ENCODE measurements at regions not wholly inside any gene's neighbourhood (a gene's known extent, or its start where the extent isn't known, plus 50 kb on each side); places are given as distances from the start of the nearest gene placed in this dataset.

DNA sequence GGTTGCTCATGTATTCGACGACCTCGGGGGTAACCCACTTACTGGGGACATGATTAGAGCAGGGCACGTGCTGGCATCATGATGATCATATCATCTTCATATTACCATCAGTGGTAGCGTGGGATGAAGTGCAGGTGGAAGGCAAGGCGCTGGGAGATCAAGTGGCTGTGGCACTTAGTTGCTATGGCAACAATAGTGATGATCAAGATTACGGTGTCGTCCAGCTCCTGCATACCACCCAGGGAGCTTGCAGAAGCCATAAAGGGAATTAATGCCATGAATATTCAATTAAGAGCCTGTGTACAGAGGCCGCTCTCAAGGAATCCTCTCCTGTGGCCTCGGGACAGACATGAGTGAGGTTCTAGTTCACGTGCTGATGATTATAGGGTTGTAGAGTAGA is 237.2 kb upstream of the COPS8 start:
- H3K4me3 ChIP-seq (ENCODE audit: low read length), result no peak overlapping the region
- Mint-ChIP-seq H3K27ac (no peak overlapping the region), H3K36me3 (ENCODE audit: low read depth) (no peaks in the 10 kb centered on the region), H3K9me3 (no peaks in the 10 kb centered on the region), H3K4me3 (no peak overlapping the region), H3K27me3 (peaks cover 6% of the 10 kb centered on the region), H3K4me1 (ENCODE audit: low read depth) (no peaks in the 10 kb centered on the region)
- ChIA-PET POLR2A (no interaction called here), CTCF (no interaction called here)
- TF ChIP-seq, protein P1, sequence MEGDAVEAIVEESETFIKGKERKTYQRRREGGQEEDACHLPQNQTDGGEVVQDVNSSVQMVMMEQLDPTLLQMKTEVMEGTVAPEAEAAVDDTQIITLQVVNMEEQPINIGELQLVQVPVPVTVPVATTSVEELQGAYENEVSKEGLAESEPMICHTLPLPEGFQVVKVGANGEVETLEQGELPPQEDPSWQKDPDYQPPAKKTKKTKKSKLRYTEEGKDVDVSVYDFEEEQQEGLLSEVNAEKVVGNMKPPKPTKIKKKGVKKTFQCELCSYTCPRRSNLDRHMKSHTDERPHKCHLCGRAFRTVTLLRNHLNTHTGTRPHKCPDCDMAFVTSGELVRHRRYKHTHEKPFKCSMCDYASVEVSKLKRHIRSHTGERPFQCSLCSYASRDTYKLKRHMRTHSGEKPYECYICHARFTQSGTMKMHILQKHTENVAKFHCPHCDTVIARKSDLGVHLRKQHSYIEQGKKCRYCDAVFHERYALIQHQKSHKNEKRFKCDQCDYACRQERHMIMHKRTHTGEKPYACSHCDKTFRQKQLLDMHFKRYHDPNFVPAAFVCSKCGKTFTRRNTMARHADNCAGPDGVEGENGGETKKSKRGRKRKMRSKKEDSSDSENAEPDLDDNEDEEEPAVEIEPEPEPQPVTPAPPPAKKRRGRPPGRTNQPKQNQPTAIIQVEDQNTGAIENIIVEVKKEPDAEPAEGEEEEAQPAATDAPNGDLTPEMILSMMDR (IDR thresholded peaks at IDR 0.05), result no peak
- H3K4me1 ChIP-seq (ENCODE audit: insufficient read depth, low read length), result no peaks in the 10 kb centered on the region
- H3K9me3 ChIP-seq (ENCODE audit: control insufficient read depth in 1 of 2, insufficient read depth in 1 of 2, low read length in 2 of 2), result peaks cover 0 to 10% of the 10 kb centered on the region in 2 experiments
- ATAC-seq (ENCODE audit: poor library complexity), result no peak
- intact Hi-C loops (cut with DNase I, micrococcal nuclease), result no loop called here
- no peak for DNase-seq
- H3K36me3 ChIP-seq (ENCODE audit: insufficient read depth, low read length), result no peaks in the 10 kb centered on the region
- H3K27me3 ChIP-seq (ENCODE audit: control insufficient read depth in 1 of 2, insufficient read depth in 2 of 2, low read length in 2 of 2), result no peaks in the 10 kb centered on the region
- no peak overlapping the region for H3K27ac ChIP-seq (ENCODE audit: low read depth in 1 of 2, low read length in 2 of 2)

DNA sequence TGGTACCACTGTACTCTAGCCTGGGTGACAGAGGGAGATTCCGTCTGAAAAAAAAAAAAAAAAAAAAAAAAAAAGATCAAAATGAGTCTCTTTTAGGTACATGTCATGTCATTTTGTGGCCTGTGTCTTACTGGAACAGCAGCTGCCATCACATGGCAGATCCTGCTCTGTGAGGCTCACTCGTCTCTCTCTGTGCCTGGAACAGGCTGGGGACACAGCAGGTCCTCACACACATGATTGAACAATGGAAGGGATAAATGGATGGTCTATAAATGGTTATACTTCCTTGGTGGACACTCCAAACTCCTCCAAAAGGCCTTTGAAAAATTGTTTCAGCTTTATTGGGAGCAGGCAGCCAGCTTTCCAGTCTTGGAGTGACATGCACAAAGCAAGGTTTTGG is 236.2 kb upstream of the COPS8 start:
- no peaks in the 10 kb centered on the region for H3K9me3 Mint-ChIP-seq
- no peak for ATAC-seq (ENCODE audit: poor library complexity)
- H3K9me3 ChIP-seq (ENCODE audit: control insufficient read depth in 1 of 2, insufficient read depth in 1 of 2, low read length in 2 of 2), result peaks cover 0 to 10% of the 10 kb centered on the region in 2 experiments
- no peak overlapping the region for H3K4me3 Mint-ChIP-seq
- ChIA-PET CTCF (interaction anchor here (0.6 kb wide), 1 partner anchor 326 kb away, joined by 3 read pairs; no protein-coding TSS in a partner anchor), POLR2A (no interaction called here)
- H3K27me3 Mint-ChIP-seq, result peaks cover 3% of the 10 kb centered on the region
- TF ChIP-seq, protein P1 (IDR thresholded peaks at IDR 0.05), result no peak
- no peak overlapping the region for H3K4me3 ChIP-seq (ENCODE audit: low read length)
- H3K36me3 Mint-ChIP-seq (ENCODE audit: low read depth), result no peaks in the 10 kb centered on the region
- intact Hi-C loops (cut with DNase I, micrococcal nuclease), result no loop called here
- H3K4me1 Mint-ChIP-seq (ENCODE audit: low read depth), result no peaks in the 10 kb centered on the region
- DNase-seq, result no peak
- no peak overlapping the region for H3K27ac Mint-ChIP-seq
- H3K27ac ChIP-seq (ENCODE audit: low read depth in 1 of 2, low read length in 2 of 2), result no peak overlapping the region
- no peaks in the 10 kb centered on the region for H3K36me3 ChIP-seq (ENCODE audit: insufficient read depth, low read length)
- no peaks in the 10 kb centered on the region for H3K4me1 ChIP-seq (ENCODE audit: insufficient read depth, low read length)
- no peaks in the 10 kb centered on the region for H3K27me3 ChIP-seq (ENCODE audit: control insufficient read depth in 1 of 2, insufficient read depth in 2 of 2, low read length in 2 of 2)

DNA sequence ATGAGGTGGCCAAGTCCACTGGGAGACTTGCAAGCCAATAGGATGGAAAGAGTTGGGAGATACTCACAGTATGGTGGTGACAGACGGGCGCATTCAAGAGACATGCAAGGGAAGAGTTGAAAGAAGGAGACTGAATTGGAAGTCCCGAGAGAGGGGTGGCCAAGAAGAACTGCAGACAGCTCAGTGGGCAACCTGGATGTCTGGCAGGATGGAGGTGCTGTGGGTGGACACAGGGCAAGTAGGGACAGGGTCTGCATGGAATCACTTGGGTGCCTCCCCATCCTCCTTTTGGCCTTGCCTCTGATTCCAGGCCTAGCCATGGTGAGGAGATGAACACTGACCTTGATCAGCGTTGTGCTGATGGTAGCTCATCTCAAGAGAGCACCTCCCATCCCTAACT is 235.7 kb upstream of the COPS8 start:
- Mint-ChIP-seq H3K27me3 (no peaks in the 10 kb centered on the region), H3K36me3 (ENCODE audit: low read depth) (no peaks in the 10 kb centered on the region)
- ATAC-seq (ENCODE audit: poor library complexity), result no peak

More for the DNA sequence above, 235.7 kb upstream of the COPS8 start:
- peaks cover 0 to 10% of the 10 kb centered on the region in 2 experiments for H3K9me3 ChIP-seq (ENCODE audit: control insufficient read depth in 1 of 2, insufficient read depth in 1 of 2, low read length in 2 of 2)
- H3K4me3 Mint-ChIP-seq, result no peak overlapping the region
- H3K27ac Mint-ChIP-seq, result no peak overlapping the region
- ChIA-PET POLR2A (no interaction called here), CTCF (interaction anchor here (0.6 kb wide), 1 partner anchor 326 kb away, joined by 3 read pairs; no protein-coding TSS in a partner anchor)
- intact Hi-C loops (cut with DNase I, micrococcal nuclease), result no loop called here
- H3K9me3 Mint-ChIP-seq, result no peaks in the 10 kb centered on the region
- DNase-seq, result no peak
- no peak overlapping the region for H3K27ac ChIP-seq (ENCODE audit: low read depth in 1 of 2, low read length in 2 of 2)
- H3K4me1 Mint-ChIP-seq (ENCODE audit: low read depth), result no peaks in the 10 kb centered on the region
- H3K4me3 ChIP-seq (ENCODE audit: low read length), result no peak overlapping the region
- no peaks in the 10 kb centered on the region for H3K36me3 ChIP-seq (ENCODE audit: insufficient read depth, low read length)
- no peaks in the 10 kb centered on the region for H3K27me3 ChIP-seq (ENCODE audit: control insufficient read depth in 1 of 2, insufficient read depth in 2 of 2, low read length in 2 of 2)
- TF ChIP-seq, protein P1 (IDR thresholded peaks at IDR 0.05), result no peak
- H3K4me1 ChIP-seq (ENCODE audit: insufficient read depth, low read length), result no peaks in the 10 kb centered on the region

All from CD4-positive, alpha-beta T cell (primary cell).